BJ (cell line): ENCODE measurements at regions not wholly inside any gene's neighbourhood (a gene's known extent, or its start where the extent isn't known, plus 50 kb on each side); places are given as distances from the start of the nearest gene placed in this dataset.

Experiments
- CTCF ChIA-PET: fragments of 350-600 bp; formaldehyde crosslinking; extraction: SDS; loops from one replicate; lab custom pipeline; 2021; ENCODE audit warnings: antibody characterized with exemption, inconsistent platforms; lab: Yijun Ruan, JAX
- POLR2A ChIA-PET: fragments of 300-600 bp; sonication (Branson Sonifier 250); formaldehyde crosslinking; extraction: SDS; loops from one replicate; lab custom pipeline; 2021; ENCODE audit warnings: antibody characterized with exemption; lab: Charles Lee
- DNase-seq: peaks from one replicate; pipeline ENCODE4 v3.0.0-alpha.2; 2011; ENCODE audit warnings: low read depth
- H3K27me3 ChIP-seq: 2 replicates; pipeline ENCODE4 v1.6.0; 2011; ENCODE audit warnings: low read length; ENCODE audit not compliant: control insufficient read depth, insufficient read depth
- H3K36me3 ChIP-seq: 2 replicates; pipeline ENCODE4 v1.5.1; 2011; ENCODE audit warnings: low read length; ENCODE audit not compliant: control insufficient read depth, insufficient read depth
- H3K4me3 ChIP-seq: 2 replicates; pipeline ENCODE4 v1.5.1; 2011; ENCODE audit warnings: low read depth, mild to moderate bottlenecking, control low read depth, low read length
- CTCF ChIP-seq: IDR thresholded peaks from 2 replicates; pipeline ENCODE4 v1.5.1; 2011; ENCODE audit warnings: low read depth, mild to moderate bottlenecking, control low read depth, inconsistent platforms, low read length, moderate library complexity; ENCODE audit not compliant: insufficient read depth

GRCh38 chr5:56314529-56314928 lies 81.4 kb upstream of the ANKRD55 start:
- Histone ChIP-seq H3K36me3 (no peaks in the 10 kb centered on the region), H3K27me3 (no peaks in the 10 kb centered on the region), H3K4me3 (no peak overlapping the region)
- TF ChIP-seq CTCF, result peak; percentile 45
- no peak for DNase-seq
- ChIA-PET CTCF (interaction anchor here (0.6 kb wide), 2 partner anchors 61 to 729 kb away, joined by 3 read pairs; no protein-coding TSS in a partner anchor), POLR2A (no interaction called here)

GRCh38 chr5:56313596-56313995 lies 80.5 kb upstream of the ANKRD55 start:
- TF ChIP-seq CTCF, result no peak

GRCh38 chr5:56313004-56313531 lies 79.9 kb upstream of the ANKRD55 start:
- CTCF ChIA-PET, result interaction anchor here (1.1 kb wide), 1 partner anchor 12 kb away, joined by 3 read pairs; no protein-coding TSS in a partner anchor
- no peak for TF ChIP-seq CTCF

More at GRCh38 chr5:56313596-56313995, 80.5 kb upstream of the ANKRD55 start:
- no peaks in the 10 kb centered on the region for H3K27me3 ChIP-seq
- H3K36me3 ChIP-seq, result no peaks in the 10 kb centered on the region
- DNase-seq, result no peak
- no peak overlapping the region for H3K4me3 ChIP-seq
- ChIA-PET POLR2A (no interaction called here), CTCF (interaction anchor here (1.1 kb wide), 1 partner anchor 11 kb away, joined by 3 read pairs; no protein-coding TSS in a partner anchor)

GRCh38 chr5:56311306-56311905 lies 78.3 kb upstream of the ANKRD55 start:
- DNase-seq, result no peak
- no peaks in the 10 kb centered on the region for H3K36me3 ChIP-seq
- no peaks in the 10 kb centered on the region for H3K27me3 ChIP-seq
- H3K4me3 ChIP-seq, result no peak overlapping the region
- no peak for TF ChIP-seq CTCF
- ChIA-PET CTCF (interaction anchor here (1.1 kb wide), 1 partner anchor 527 kb away, joined by 5 read pairs; no protein-coding TSS in a partner anchor), POLR2A (no interaction called here)

More at GRCh38 chr5:56313004-56313531, 79.9 kb upstream of the ANKRD55 start:
- no peaks in the 10 kb centered on the region for H3K36me3 ChIP-seq
- POLR2A ChIA-PET, result no interaction called here
- no peak for DNase-seq
- H3K27me3 ChIP-seq, result no peaks in the 10 kb centered on the region
- H3K4me3 ChIP-seq, result no peak overlapping the region

- H3K27me3 ChIP-seq, result no peaks in the 10 kb centered on the region
- CTCF ChIA-PET, result interaction anchor here (0.9 to 1.5 kb wide), 3 partner anchors 8 to 527 kb away, joined by 3 to 5 read pairs (median 3); no protein-coding TSS in a partner anchor
- no peak overlapping the region for H3K4me3 ChIP-seq
- no peak for TF ChIP-seq CTCF
- no peak for DNase-seq
- POLR2A ChIA-PET, result no interaction called here
- no peaks in the 10 kb centered on the region for H3K36me3 ChIP-seq
Measured at GRCh38 chr5:56310711-56311204, 77.6 kb upstream of the ANKRD55 start.
